Stimulated activated CD8-positive, alpha-beta memory T cell treated with anti-CD3 and anti-CD28 coated beads, Interleukin-7, amount 100 ng/mL, for 48 hours (primary cell): ENCODE measurements at regions not wholly inside any gene's neighbourhood (a gene's known extent, or its start where the extent isn't known, plus 50 kb on each side); places are given as distances from the start of the nearest gene placed in this dataset.

ENCODE experiments used
- DNase-seq, 2 donors: peaks; one replicate each; pipeline ENCODE4 v3.0.0-alpha.2; 2020; ENCODE audit warnings: low read depth in 1 of 2; ENCODE audit errors: extremely low read depth in 1 of 2

GRCh38 chr22:48700566-48701295, 1126.9 kb downstream of the BRD1 start:
- DNase-seq: no peak

GRCh38 chr22:48700180-48700565, 1127.5 kb downstream of the BRD1 start:
- no peak for DNase-seq

- DNase-seq: no peak
These were observed 1128.2 kb downstream of the BRD1 start for GRCh38 chr22:48699511-48699910.

GRCh38 chr22:48698618-48699017, 1129.1 kb downstream of the BRD1 start:
- DNase-seq: no peak

GRCh38 chr22:48697694-48698276, 1129.9 kb downstream of the BRD1 start:
- DNase-seq: no peak

- DNase-seq: no peak
These were observed 1130.5 kb downstream of the BRD1 start for GRCh38 chr22:48697223-48697622.

GRCh38 chr22:48696371-48696770, 1131.3 kb downstream of the BRD1 start:
- no peak for DNase-seq

- no peak for DNase-seq
These were observed 1131.9 kb downstream of the BRD1 start for GRCh38 chr22:48695731-48696305.

- DNase-seq: no peak
These were observed 1132.4 kb downstream of the BRD1 start for GRCh38 chr22:48695251-48695650.

- DNase-seq: no peak
These were observed 1133.3 kb downstream of the BRD1 start for GRCh38 chr22:48694296-48694883.

GRCh38 chr22:48693377-48694135, 1134.1 kb downstream of the BRD1 start:
- DNase-seq: no peak

- DNase-seq: no peak
These were observed 1134.8 kb downstream of the BRD1 start for GRCh38 chr22:48692734-48693376.

- no peak for DNase-seq
These were observed 1136.2 kb downstream of the BRD1 start for GRCh38 chr22:48691431-48691851.

- DNase-seq: no peak
These were observed 1136.9 kb downstream of the BRD1 start for GRCh38 chr22:48690583-48691317.

GRCh38 chr22:48689206-48689605, 1138.5 kb downstream of the BRD1 start:
- DNase-seq: no peak

- no peak for DNase-seq
These were observed 1139.3 kb downstream of the BRD1 start for GRCh38 chr22:48688366-48688765.

- no peak for DNase-seq
These were observed 1140.1 kb downstream of the BRD1 start for GRCh38 chr22:48687606-48688005.

GRCh38 chr22:48686694-48687302, 1140.9 kb downstream of the BRD1 start:
- no peak for DNase-seq

- no peak for DNase-seq
These were observed 1141.9 kb downstream of the BRD1 start for GRCh38 chr22:48685767-48686166.

- DNase-seq: no peak
These were observed 1144.0 kb downstream of the BRD1 start for GRCh38 chr22:48683640-48684039.
